Astrocyte of the spinal cord (primary cell): ENCODE measurements at regions not wholly inside any gene's neighbourhood (a gene's known extent, or its start where the extent isn't known, plus 50 kb on each side); places are given as distances from the start of the nearest gene placed in this dataset.
A peak's percentile ranks its signal among the peaks of the same experiment; 100 is the strongest.

Experiments used
- DNase-seq: peaks from one replicate; pipeline ENCODE4 v3.0.0; 2011; ENCODE audit warnings: low read depth, low spot score
- H3K4me3 ChIP-seq: 2 replicates; pipeline ENCODE4 v1.5.1; 2011; ENCODE audit warnings: low read depth, mild to moderate bottlenecking, low read length, moderate library complexity
- CTCF ChIP-seq: IDR thresholded peaks from 2 replicates; pipeline ENCODE4 v1.5.1; 2012; ENCODE audit warnings: low read depth, mild to moderate bottlenecking, low read length, inconsistent platforms
- in situ Hi-C: cut with HindIII; loops from 2 replicates; pipeline ENCODE4 v1.10.0; 2017; ENCODE audit warnings: low sequenced_read_pairs

- in situ Hi-C loops, result no loop called here
- no peak for DNase-seq
- TF ChIP-seq CTCF, result no peak
- H3K4me3 ChIP-seq, result no peak overlapping the region
These were observed 812.4 kb upstream of the CTNND2 start for GRCh38 chr5:12716664-12717063.

GRCh38 chr5:12707560-12707959 is 803.3 kb upstream of the CTNND2 start:
- no peak overlapping the region for H3K4me3 ChIP-seq
- DNase-seq, result no peak
- no peak for TF ChIP-seq CTCF
- in situ Hi-C loops, result no loop called here

GRCh38 chr5:12704955-12705354 is 800.7 kb upstream of the CTNND2 start:
- no peak for DNase-seq

GRCh38 chr5:12703254-12703653 is 799.0 kb upstream of the CTNND2 start:
- in situ Hi-C loops, result no loop called here
- TF ChIP-seq CTCF, result no peak
- no peak overlapping the region for H3K4me3 ChIP-seq
- no peak for DNase-seq

More at GRCh38 chr5:12704955-12705354, 800.7 kb upstream of the CTNND2 start:
- TF ChIP-seq CTCF, result peak; percentile 37
- H3K4me3 ChIP-seq, result no peak overlapping the region
- in situ Hi-C loops, result no loop called here

- in situ Hi-C loops, result no loop called here
- DNase-seq, result no peak
- no peak overlapping the region for H3K4me3 ChIP-seq
- no peak for TF ChIP-seq CTCF
These were observed 791.4 kb upstream of the CTNND2 start for GRCh38 chr5:12695651-12696050.

- no peak for DNase-seq
These were observed 787.1 kb upstream of the CTNND2 start for GRCh38 chr5:12691330-12691729.

More at GRCh38 chr5:12691330-12691729, 787.1 kb upstream of the CTNND2 start:
- no peak for TF ChIP-seq CTCF
- in situ Hi-C loops, result no loop called here
- no peak overlapping the region for H3K4me3 ChIP-seq
